C4-2B (cell line): ENCODE measurements at regions not wholly inside any gene's neighbourhood (a gene's known extent, or its start where the extent isn't known, plus 50 kb on each side); places are given as distances from the start of the nearest gene placed in this dataset.

ENCODE experiments used
- ZFX ChIP-seq: fragments of 450-650 bp; IDR thresholded peaks from 2 replicates; pipeline ENCODE4 v1.6.1; 2017
- TF ChIP-seq, protein P1 (sequence below): fragments of 450-650 bp; conservative IDR thresholded peaks from 2 replicates; pipeline ENCODE4 v1.5.1; 2017; ENCODE audit warnings: mild to moderate bottlenecking

DNA sequence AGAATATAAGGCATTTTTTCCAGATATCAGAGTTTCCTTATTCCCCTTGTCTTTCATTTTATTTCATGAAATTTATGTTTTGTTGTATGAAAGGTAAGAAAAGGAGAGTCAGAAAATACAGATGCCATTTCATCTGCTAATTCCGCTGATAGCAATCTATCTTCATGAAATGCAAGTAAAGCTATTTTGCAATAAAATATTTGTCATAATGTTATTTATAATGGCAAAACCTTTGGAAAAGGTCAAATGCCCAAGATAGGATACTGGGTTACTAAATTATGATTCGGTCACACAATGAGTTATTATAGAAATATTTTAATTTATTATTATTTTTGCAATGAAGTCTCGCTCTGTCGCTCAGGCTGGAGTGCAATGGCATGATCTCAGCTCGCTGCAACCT lies 124.2 kb downstream of the SPP2 start:
- TF ChIP-seq, protein P1, sequence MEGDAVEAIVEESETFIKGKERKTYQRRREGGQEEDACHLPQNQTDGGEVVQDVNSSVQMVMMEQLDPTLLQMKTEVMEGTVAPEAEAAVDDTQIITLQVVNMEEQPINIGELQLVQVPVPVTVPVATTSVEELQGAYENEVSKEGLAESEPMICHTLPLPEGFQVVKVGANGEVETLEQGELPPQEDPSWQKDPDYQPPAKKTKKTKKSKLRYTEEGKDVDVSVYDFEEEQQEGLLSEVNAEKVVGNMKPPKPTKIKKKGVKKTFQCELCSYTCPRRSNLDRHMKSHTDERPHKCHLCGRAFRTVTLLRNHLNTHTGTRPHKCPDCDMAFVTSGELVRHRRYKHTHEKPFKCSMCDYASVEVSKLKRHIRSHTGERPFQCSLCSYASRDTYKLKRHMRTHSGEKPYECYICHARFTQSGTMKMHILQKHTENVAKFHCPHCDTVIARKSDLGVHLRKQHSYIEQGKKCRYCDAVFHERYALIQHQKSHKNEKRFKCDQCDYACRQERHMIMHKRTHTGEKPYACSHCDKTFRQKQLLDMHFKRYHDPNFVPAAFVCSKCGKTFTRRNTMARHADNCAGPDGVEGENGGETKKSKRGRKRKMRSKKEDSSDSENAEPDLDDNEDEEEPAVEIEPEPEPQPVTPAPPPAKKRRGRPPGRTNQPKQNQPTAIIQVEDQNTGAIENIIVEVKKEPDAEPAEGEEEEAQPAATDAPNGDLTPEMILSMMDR: no peak
- no peak for TF ChIP-seq ZFX
